Activated CD8-positive, alpha-beta T cell treated with anti-CD3 and anti-CD28 coated beads, Interleukin-2, amount 10 ng/mL, durations not matched to agents 7 days and 5 days (primary cell): ENCODE measurements at regions not wholly inside any gene's neighbourhood (a gene's known extent, or its start where the extent isn't known, plus 50 kb on each side); places are given as distances from the start of the nearest gene placed in this dataset.

ENCODE experiments used
- ATAC-seq: fragments of 150-1000 bp; cut with Tn5 transposase; one replicate; pipeline ENCODE4 v1.10.0; 2021; ENCODE audit warnings: moderate library complexity
- CTCF ChIA-PET: fragments of 350-600 bp; sonication (Branson Sonifier 250); formaldehyde crosslinking; loops from one replicate; lab custom pipeline; 2021; ENCODE audit warnings: antibody characterized with exemption; lab: Charles Lee
- POLR2A ChIA-PET: fragments of 350-600 bp; sonication (Branson Sonifier 250); formaldehyde crosslinking; loops from one replicate; lab custom pipeline; 2021; ENCODE audit warnings: antibody characterized with exemption; lab: Charles Lee
- DNase-seq: peaks from one replicate; pipeline ENCODE4 v3.0.0-alpha.2; 2020
- H3K27ac Mint-ChIP-seq: one replicate; pipeline ENCODE4 v1.8.0; 2021; ENCODE audit warnings: mild to moderate bottlenecking, mixed read lengths
- H3K27me3 Mint-ChIP-seq: one replicate; pipeline ENCODE4 v1.8.0; 2021; ENCODE audit warnings: low read depth, mixed read lengths
- H3K36me3 Mint-ChIP-seq: one replicate; pipeline ENCODE4 v1.8.0; 2021; ENCODE audit warnings: low read depth, mixed read lengths
- H3K4me1 Mint-ChIP-seq: one replicate; pipeline ENCODE4 v1.8.0; 2021; ENCODE audit warnings: low read depth, mixed read lengths
- H3K4me3 Mint-ChIP-seq: one replicate; pipeline ENCODE4 v1.8.0; 2021; ENCODE audit warnings: mild to moderate bottlenecking, mixed read lengths
- H3K9me3 Mint-ChIP-seq: one replicate; pipeline ENCODE4 v1.8.0; 2022; ENCODE audit warnings: mixed read lengths; ENCODE audit not compliant: insufficient read depth

- DNase-seq (no peak), ATAC-seq (no peak)
- H3K36me3 Mint-ChIP-seq, result no peaks in the 10 kb centered on the region
- no peaks in the 10 kb centered on the region for H3K9me3 Mint-ChIP-seq
- H3K4me3 Mint-ChIP-seq, result no peak overlapping the region
- H3K27me3 Mint-ChIP-seq, result peaks cover 43% of the 10 kb centered on the region
- ChIA-PET POLR2A (no interaction called here), CTCF (interaction anchor here (0.7 to 1.2 kb wide), 2 partner anchors 9 to 692 kb away, joined by 3 read pairs; no protein-coding TSS in a partner anchor)
- peaks cover 40% of the 10 kb centered on the region for H3K4me1 Mint-ChIP-seq
- H3K27ac Mint-ChIP-seq, result no peak overlapping the region
Observed at GRCh38 chr15:70268698-70269251, 171.1 kb upstream of the TLE3 start.

DNA sequence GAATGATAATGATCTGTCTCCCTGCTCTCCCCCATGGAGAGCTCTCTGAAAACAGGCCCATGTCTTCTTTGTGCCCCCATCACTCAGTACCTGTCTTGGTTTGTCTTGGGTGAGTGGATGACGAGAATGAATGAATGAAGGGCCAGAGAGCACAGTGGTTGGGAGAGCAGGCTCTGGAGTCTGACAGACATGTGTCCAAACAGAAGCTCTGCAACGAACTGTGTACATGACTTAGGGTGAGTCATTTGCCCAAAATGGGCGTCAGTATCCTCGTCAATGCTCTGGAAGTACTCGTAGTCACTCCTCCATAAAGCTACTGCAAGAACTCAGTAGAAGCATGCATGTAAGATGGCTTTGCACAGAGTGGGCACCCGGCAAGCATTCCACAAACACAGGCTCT, 170.2 kb upstream of the TLE3 start:
- ChIA-PET POLR2A (interaction anchor here (1.6 kb wide), 1 partner anchor 9 kb away, joined by 5 read pairs; no protein-coding TSS in a partner anchor), CTCF (interaction anchor here (0.7 to 0.9 kb wide), 2 partner anchors 199 to 691 kb away, joined by 3 read pairs; no protein-coding TSS in a partner anchor)
- Mint-ChIP-seq H3K4me3 (no peak overlapping the region), H3K36me3 (no peaks in the 10 kb centered on the region), H3K4me1 (peaks cover 38% of the 10 kb centered on the region), H3K27me3 (peaks cover 47% of the 10 kb centered on the region), H3K27ac (no peak overlapping the region), H3K9me3 (no peaks in the 10 kb centered on the region)
- DNase-seq (no peak), ATAC-seq (no peak)

- H3K4me3 Mint-ChIP-seq, result no peak overlapping the region
- no peak overlapping the region for H3K27ac Mint-ChIP-seq
Observed at GRCh38 chr15:70267306-70267705, 169.6 kb upstream of the TLE3 start.

DNA sequence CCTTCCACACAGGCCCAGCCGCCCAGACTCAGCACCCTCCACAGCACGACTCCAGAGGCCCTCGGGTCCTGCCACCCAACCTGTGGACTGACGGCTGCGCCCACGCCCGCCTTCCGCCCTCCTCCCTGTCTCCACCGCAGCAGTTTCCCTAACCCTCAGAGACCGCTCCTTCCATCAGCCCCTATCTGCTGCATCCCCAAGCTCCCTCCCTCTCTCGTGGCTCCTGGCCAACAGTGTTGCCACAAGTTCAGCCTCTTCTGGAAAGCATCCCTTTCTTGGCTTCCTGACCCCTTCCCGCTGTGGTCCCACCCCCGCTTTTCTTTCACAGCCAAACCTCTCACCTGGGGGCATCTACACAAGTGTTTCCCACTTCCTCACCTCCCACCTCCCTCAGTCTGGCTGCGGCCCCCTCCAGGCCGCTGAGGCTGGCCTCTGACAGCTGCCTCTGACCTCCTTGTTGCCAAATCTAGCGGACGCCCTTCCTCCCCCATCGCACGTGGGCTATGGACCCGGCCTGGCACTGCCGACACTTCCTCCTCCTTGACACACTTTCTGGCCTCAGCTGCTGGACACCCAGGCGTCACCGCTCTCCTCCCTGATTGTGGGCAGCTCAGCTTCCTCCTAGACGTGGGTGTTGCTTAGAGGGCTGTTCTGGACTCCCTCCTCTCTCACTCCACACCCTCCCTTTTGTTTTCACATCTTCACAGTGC, 168.8 kb upstream of the TLE3 start:
- ATAC-seq, result no peak
- H3K4me1 Mint-ChIP-seq, result peaks cover 42% of the 10 kb centered on the region
- peaks cover 42% of the 10 kb centered on the region for H3K27me3 Mint-ChIP-seq
- ChIA-PET POLR2A (interaction anchor here (1.6 kb wide), 1 partner anchor 8 kb away, joined by 5 read pairs; no protein-coding TSS in a partner anchor), CTCF (no interaction called here)
- no peak for DNase-seq
- no peaks in the 10 kb centered on the region for H3K36me3 Mint-ChIP-seq
- H3K4me3 Mint-ChIP-seq, result no peak overlapping the region
- no peak overlapping the region for H3K27ac Mint-ChIP-seq
- H3K9me3 Mint-ChIP-seq, result no peaks in the 10 kb centered on the region

More at GRCh38 chr15:70267306-70267705, 169.6 kb upstream of the TLE3 start:
- Mint-ChIP-seq H3K4me1 (peaks cover 38% of the 10 kb centered on the region), H3K36me3 (no peaks in the 10 kb centered on the region), H3K9me3 (no peaks in the 10 kb centered on the region), H3K27me3 (peaks cover 42% of the 10 kb centered on the region)
- DNase-seq, result no peak
- no peak for ATAC-seq
- CTCF ChIA-PET, result interaction anchor here (0.9 kb wide), 1 partner anchor 200 kb away, joined by 3 read pairs; no protein-coding TSS in a partner anchor
- POLR2A ChIA-PET, result interaction anchor here (1.6 kb wide), 1 partner anchor 8 kb away, joined by 5 read pairs; no protein-coding TSS in a partner anchor

- Mint-ChIP-seq H3K27ac (no peak overlapping the region), H3K27me3 (peaks cover 38% of the 10 kb centered on the region), H3K4me1 (peaks cover 42% of the 10 kb centered on the region), H3K9me3 (no peaks in the 10 kb centered on the region), H3K4me3 (no peak overlapping the region), H3K36me3 (no peaks in the 10 kb centered on the region)
- CTCF ChIA-PET, result no interaction called here
- POLR2A ChIA-PET, result no interaction called here
- no peak for ATAC-seq
- no peak for DNase-seq
Observed at GRCh38 chr15:70265986-70266385, 168.3 kb upstream of the TLE3 start.

DNA sequence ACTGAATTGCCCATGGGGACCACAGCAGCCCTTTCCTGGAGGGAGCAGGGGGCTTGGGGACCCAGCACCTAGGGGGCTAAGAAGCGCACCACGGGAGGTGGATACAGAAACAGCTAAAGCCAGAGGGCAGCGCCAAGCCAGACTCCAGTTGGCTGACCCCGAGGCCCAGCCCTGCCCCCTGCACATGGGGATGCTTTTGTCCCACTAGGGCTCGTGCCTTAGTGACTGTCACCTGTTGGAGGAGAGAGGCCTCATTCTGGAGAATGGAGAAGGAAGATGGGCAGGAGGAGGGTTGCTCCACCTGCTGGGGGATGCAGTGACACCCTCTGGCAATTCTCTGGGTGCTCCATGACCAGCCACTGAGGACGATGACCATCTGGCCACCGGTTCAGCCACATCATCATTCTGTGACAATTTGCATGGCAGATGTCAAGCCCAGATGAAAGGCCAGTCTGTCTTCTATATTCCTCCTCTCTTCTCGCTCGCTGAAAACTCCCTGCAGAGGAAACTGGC, 167.8 kb upstream of the TLE3 start:
- H3K9me3 Mint-ChIP-seq, result no peaks in the 10 kb centered on the region
- H3K27ac Mint-ChIP-seq, result no peak overlapping the region
- H3K36me3 Mint-ChIP-seq, result no peaks in the 10 kb centered on the region
- peaks cover 36% of the 10 kb centered on the region for H3K27me3 Mint-ChIP-seq
- DNase-seq, result no peak
- H3K4me3 Mint-ChIP-seq, result no peak overlapping the region
- CTCF ChIA-PET, result no interaction called here
- POLR2A ChIA-PET, result no interaction called here
- peaks cover 45% of the 10 kb centered on the region for H3K4me1 Mint-ChIP-seq
- no peak for ATAC-seq

DNA sequence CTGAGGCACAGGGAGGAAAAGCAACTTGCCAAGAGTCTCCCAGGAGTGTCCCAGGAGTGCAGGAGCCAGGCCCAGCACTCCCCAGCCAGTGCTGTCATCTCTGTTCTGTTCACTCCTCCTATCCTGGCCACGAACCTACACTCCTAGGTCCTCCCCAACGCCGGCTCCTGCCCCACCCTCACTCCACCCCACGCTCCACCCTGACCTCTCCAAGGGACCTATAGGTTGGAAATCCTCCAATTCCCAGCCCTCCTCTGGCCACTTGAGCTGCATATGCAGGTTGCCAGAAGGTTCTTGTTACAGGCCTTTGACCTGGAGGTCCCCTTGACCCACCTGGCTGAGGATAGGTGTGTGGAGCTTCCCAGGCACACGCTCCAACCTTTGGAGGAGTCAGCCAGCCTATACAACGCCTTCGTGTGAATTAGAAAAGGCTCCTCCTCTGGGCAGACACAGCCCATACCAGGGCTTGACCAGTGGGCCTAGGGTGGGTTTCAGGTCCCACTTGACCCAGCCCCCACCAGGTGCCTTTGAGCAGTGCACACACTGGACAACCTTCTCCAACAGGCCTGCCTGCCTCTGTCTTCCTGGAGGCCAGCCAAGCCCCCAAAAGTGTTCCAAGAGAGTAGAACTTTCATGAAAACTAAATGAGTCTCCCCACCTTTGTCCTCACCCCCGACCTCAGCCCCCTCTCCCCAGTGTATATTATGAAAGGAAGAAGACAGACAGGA, 167.2 kb upstream of the TLE3 start:
- ChIA-PET POLR2A (no interaction called here), CTCF (interaction anchor here (0.6 kb wide), 1 partner anchor 744 kb away, joined by 3 read pairs; no protein-coding TSS in a partner anchor)
- Mint-ChIP-seq H3K4me1 (peaks cover 48% of the 10 kb centered on the region), H3K36me3 (no peaks in the 10 kb centered on the region), H3K9me3 (no peaks in the 10 kb centered on the region), H3K4me3 (no peak overlapping the region), H3K27ac (no peak overlapping the region), H3K27me3 (peaks cover 34% of the 10 kb centered on the region)
- no peak for ATAC-seq
- no peak for DNase-seq

GRCh38 chr15:70264014-70264582, 166.4 kb upstream of the TLE3 start:
- no peaks in the 10 kb centered on the region for H3K36me3 Mint-ChIP-seq
- H3K27me3 Mint-ChIP-seq, result peaks cover 30% of the 10 kb centered on the region
- CTCF ChIA-PET, result interaction anchor here (0.6 kb wide), 1 partner anchor 743 kb away, joined by 3 read pairs; no protein-coding TSS in a partner anchor
- DNase-seq, result no peak
- no peak for ATAC-seq
- no peak overlapping the region for H3K4me3 Mint-ChIP-seq
- POLR2A ChIA-PET, result no interaction called here
- H3K4me1 Mint-ChIP-seq, result peaks cover 54% of the 10 kb centered on the region
- H3K27ac Mint-ChIP-seq, result no peak overlapping the region
- H3K9me3 Mint-ChIP-seq, result no peaks in the 10 kb centered on the region

GRCh38 chr15:70262591-70263274, 165.0 kb upstream of the TLE3 start:
- DNase-seq (no peak), ATAC-seq (no peak)
- Mint-ChIP-seq H3K4me3 (no peak overlapping the region), H3K27me3 (peaks cover 22% of the 10 kb centered on the region), H3K9me3 (no peaks in the 10 kb centered on the region), H3K4me1 (peaks cover 65% of the 10 kb centered on the region), H3K36me3 (no peaks in the 10 kb centered on the region), H3K27ac (no peak overlapping the region)
- CTCF ChIA-PET, result no interaction called here
- POLR2A ChIA-PET, result interaction anchor here (0.6 kb wide), 1 partner anchor 243 kb away, joined by 3 read pairs; no protein-coding TSS in a partner anchor

GRCh38 chr15:70262171-70262570, 164.5 kb upstream of the TLE3 start:
- Mint-ChIP-seq H3K4me1 (peaks cover 66% of the 10 kb centered on the region), H3K4me3 (no peak overlapping the region), H3K27me3 (peaks cover 17% of the 10 kb centered on the region), H3K9me3 (no peaks in the 10 kb centered on the region), H3K27ac (peak overlapping the region; percentile 3), H3K36me3 (no peaks in the 10 kb centered on the region)
- POLR2A ChIA-PET, result interaction anchor here (0.6 kb wide), 1 partner anchor 244 kb away, joined by 3 read pairs; no protein-coding TSS in a partner anchor
- CTCF ChIA-PET, result no interaction called here
- ATAC-seq (no peak), DNase-seq (no peak)

GRCh38 chr15:70261083-70261482, 163.4 kb upstream of the TLE3 start:
- Mint-ChIP-seq H3K27me3 (peaks cover 12% of the 10 kb centered on the region), H3K27ac (peak overlapping the region; percentile 16), H3K4me3 (no peak overlapping the region), H3K4me1 (peaks cover 62% of the 10 kb centered on the region), H3K9me3 (no peaks in the 10 kb centered on the region), H3K36me3 (peaks cover 2% of the 10 kb centered on the region)
- ATAC-seq (no peak), DNase-seq (no peak)
- CTCF ChIA-PET, result no interaction called here
- POLR2A ChIA-PET, result interaction anchor here (0.9 kb wide), 1 partner anchor 163 kb away, joined by 3 read pairs; the partner anchor contains the start of gene TLE3
